HK-2 (cell line): ENCODE measurements at regions not wholly inside any gene's neighbourhood (a gene's known extent, or its start where the extent isn't known, plus 50 kb on each side); places are given as distances from the start of the nearest gene placed in this dataset.
A peak's percentile ranks its signal among the peaks of the same experiment; 100 is the strongest.

Experiments
- DNase-seq: peaks from one replicate; pipeline ENCODE4 v3.0.0-alpha.2; 2018; ENCODE audit not compliant: unreplicated experiment

- DNase-seq, result no peak
These were observed 1125.8 kb downstream of the SI start for GRCh38 chr3:163952499-163952898.

- DNase-seq, result no peak
These were observed 1126.8 kb downstream of the SI start for GRCh38 chr3:163951397-163951987.

- DNase-seq, result no peak
These were observed 1131.5 kb downstream of the SI start for GRCh38 chr3:163946785-163947184.

GRCh38 chr3:163943664-163944063, 1134.6 kb downstream of the SI start:
- no peak for DNase-seq

- no peak for DNase-seq
These were observed 1138.4 kb downstream of the SI start for GRCh38 chr3:163939926-163940325.

GRCh38 chr3:163936543-163936942, 1141.8 kb downstream of the SI start:
- DNase-seq, result no peak

GRCh38 chr3:163935411-163935810, 1142.9 kb downstream of the SI start:
- no peak for DNase-seq

GRCh38 chr3:163929069-163929652, 1149.1 kb downstream of the SI start:
- DNase-seq, result no peak

GRCh38 chr3:163927521-163927920, 1150.8 kb downstream of the SI start:
- no peak for DNase-seq

GRCh38 chr3:163924600-163924999, 1153.7 kb downstream of the SI start:
- no peak for DNase-seq

- DNase-seq, result no peak
These were observed 1159.1 kb downstream of the SI start for GRCh38 chr3:163919154-163919553.

GRCh38 chr3:163916596-163917560, 1161.4 kb downstream of the SI start:
- DNase-seq, result peak; percentile 12

GRCh38 chr3:163915280-163915679, 1163.0 kb downstream of the SI start:
- DNase-seq, result no peak

- DNase-seq, result no peak
These were observed 1163.7 kb downstream of the SI start for GRCh38 chr3:163914567-163914966.

- no peak for DNase-seq
These were observed 1186.5 kb downstream of the SI start for GRCh38 chr3:163891771-163892170.

- no peak for DNase-seq
These were observed 1187.6 kb downstream of the SI start for GRCh38 chr3:163890661-163891060.

- DNase-seq, result no peak
These were observed 1199.1 kb downstream of the SI start for GRCh38 chr3:163879172-163879571.

GRCh38 chr3:163878396-163878795, 1199.9 kb downstream of the SI start:
- no peak for DNase-seq

GRCh38 chr3:163877805-163878204, 1200.5 kb downstream of the SI start:
- no peak for DNase-seq

GRCh38 chr3:163863146-163863545, 1215.2 kb downstream of the SI start:
- DNase-seq, result no peak

GRCh38 chr3:163852233-163852632, 1226.1 kb downstream of the SI start:
- DNase-seq, result no peak

- DNase-seq, result no peak
These were observed 1239.5 kb downstream of the SI start for GRCh38 chr3:163838769-163839168.

- no peak for DNase-seq
These were observed 1245.7 kb downstream of the SI start for GRCh38 chr3:163832547-163832946.
